ENCODE measurements at regions not wholly inside any gene's neighbourhood (a gene's known extent, or its start where the extent isn't known, plus 50 kb on each side); places are given as distances from the start of the nearest gene placed in this dataset.

DNA sequence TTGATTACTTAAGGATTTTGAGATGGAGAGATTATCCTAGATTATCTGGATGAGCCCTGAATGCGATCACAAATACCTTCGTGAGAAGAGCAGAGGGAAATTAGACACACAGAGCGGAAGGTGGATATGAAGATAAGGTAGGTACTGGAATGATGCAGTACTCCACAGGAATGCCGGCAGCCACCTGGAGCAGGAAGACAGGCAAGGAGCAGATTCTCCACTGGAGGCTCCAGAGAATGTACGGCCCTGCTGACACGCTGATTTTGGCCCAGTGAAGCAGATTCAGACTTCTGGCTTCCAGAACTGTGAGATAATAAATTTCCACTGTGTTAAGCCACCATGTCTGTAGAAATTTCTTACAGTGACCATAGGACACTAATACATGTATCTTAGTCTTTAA is 79.4 kb upstream of the PITX2 start:
- no peak for TF ChIP-seq ZFX (IDR thresholded peaks at IDR 0.05; ENCODE audit: borderline replicate concordance)
- TF ChIP-seq, protein P1, sequence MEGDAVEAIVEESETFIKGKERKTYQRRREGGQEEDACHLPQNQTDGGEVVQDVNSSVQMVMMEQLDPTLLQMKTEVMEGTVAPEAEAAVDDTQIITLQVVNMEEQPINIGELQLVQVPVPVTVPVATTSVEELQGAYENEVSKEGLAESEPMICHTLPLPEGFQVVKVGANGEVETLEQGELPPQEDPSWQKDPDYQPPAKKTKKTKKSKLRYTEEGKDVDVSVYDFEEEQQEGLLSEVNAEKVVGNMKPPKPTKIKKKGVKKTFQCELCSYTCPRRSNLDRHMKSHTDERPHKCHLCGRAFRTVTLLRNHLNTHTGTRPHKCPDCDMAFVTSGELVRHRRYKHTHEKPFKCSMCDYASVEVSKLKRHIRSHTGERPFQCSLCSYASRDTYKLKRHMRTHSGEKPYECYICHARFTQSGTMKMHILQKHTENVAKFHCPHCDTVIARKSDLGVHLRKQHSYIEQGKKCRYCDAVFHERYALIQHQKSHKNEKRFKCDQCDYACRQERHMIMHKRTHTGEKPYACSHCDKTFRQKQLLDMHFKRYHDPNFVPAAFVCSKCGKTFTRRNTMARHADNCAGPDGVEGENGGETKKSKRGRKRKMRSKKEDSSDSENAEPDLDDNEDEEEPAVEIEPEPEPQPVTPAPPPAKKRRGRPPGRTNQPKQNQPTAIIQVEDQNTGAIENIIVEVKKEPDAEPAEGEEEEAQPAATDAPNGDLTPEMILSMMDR (IDR thresholded peaks at IDR 0.05): no peak

DNA sequence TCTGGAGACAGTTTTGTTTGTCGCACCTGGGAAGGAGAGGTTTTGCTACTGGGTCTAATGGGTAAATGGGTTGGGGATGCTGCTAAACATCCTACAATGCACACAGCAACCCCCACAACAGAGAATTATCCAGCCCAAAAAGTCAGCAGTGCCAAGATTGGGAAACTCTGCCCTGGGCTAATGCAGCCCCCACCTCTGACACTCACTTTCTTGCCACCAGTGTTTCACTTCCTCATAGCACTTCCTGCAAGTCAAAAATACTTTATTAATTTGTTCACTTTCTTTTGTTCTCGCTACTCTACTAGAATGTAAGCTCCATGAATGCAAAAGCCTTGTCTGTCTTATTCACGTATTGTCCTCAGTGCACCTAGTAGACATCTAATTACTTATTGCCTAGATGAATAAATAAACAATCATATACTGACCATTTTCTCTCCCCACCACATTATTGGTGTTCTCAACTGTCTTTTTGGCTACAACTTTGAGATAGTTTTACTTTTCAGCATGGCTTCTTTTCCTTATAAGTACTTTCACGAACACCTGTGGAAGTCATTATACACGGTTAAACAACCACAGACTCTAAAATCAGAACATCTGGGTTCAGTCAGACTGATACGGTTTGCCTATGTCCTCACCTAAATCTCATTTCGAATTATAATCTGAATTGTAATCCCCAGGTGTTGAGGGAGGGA is 82.0 kb upstream of the PITX2 start:
- TF ChIP-seq ZFX (IDR thresholded peaks at IDR 0.05; ENCODE audit: borderline replicate concordance): no peak
- TF ChIP-seq, protein P1 (IDR thresholded peaks at IDR 0.05): no peak
- no peak overlapping the region for H3K27ac ChIP-seq

More for the DNA sequence above, 79.4 kb upstream of the PITX2 start:
- no peak overlapping the region for H3K27ac ChIP-seq

DNA sequence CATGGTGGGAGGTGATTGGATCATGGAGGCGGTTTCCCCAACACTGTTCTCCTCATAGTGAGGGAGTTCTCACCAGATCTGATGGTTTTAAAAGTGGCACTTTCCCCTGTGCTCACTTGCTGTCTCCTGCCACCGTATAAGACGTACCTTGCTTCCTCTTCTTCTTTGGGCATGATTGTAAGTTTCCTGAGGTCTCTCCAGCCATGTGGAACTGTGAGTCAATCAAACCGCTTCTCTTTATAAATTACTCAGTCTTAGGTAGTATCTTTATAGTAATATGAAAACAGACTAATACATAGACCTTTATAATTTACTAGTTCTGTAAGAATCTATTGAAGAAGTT is 82.5 kb upstream of the PITX2 start:
- H3K27ac ChIP-seq: no peak overlapping the region
- TF ChIP-seq ZFX (IDR thresholded peaks at IDR 0.05; ENCODE audit: borderline replicate concordance): no peak
- TF ChIP-seq, protein P1 (IDR thresholded peaks at IDR 0.05): no peak

DNA sequence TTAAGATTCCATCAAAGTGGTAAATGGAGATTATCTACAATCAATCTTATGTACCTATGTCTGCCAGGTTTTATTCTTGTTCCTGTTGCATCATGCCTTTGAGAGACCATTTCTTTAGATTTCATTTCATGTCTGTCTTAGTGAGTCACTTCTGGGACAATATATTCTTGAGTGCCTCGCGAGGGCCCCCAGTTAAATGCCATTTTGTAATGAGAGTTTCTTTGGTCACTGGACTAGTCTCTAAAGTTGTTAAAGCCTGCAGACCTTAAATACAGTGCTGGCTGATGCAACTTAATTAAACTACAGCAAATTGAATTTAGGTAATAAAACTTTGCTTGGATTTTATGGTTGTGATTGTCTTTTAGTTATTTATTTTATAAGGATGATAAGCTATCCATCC is 87.2 kb upstream of the PITX2 start:
- TF ChIP-seq, protein P1 (IDR thresholded peaks at IDR 0.05): no peak
- TF ChIP-seq ZFX (IDR thresholded peaks at IDR 0.05; ENCODE audit: borderline replicate concordance): no peak
- H3K27ac ChIP-seq: no peak overlapping the region

GRCh38 chr4:110712486-110712885 is 89.6 kb upstream of the PITX2 start:
- TF ChIP-seq, protein P1 (IDR thresholded peaks at IDR 0.05): no peak
- TF ChIP-seq ZFX (IDR thresholded peaks at IDR 0.05; ENCODE audit: borderline replicate concordance): no peak
- no peak overlapping the region for H3K27ac ChIP-seq

- H3K27ac ChIP-seq: no peak overlapping the region
- TF ChIP-seq ZFX (IDR thresholded peaks at IDR 0.05; ENCODE audit: borderline replicate concordance): no peak
- TF ChIP-seq, protein P1 (IDR thresholded peaks at IDR 0.05): no peak
Measured at GRCh38 chr4:110730318-110730717, 107.4 kb upstream of the PITX2 start.

DNA sequence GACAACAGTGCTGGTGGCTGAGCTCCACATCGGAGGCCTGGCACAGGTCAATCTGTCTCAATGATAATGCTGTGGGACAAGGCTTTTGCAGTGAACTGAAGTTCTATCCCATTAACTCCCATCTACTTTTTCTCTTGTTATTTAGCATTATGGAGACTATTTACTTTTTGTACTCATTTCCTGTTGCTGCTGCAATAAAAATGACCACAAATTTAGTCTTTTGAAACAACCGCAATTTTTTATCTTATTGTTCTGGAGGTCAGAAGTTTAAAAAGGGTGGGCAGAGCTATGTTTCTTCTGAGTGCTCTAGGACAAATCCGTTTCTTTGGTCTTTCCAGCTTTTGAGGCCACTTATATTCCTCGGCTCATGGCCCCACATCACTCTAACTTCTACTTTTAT is 111.0 kb upstream of the PITX2 start:
- TF ChIP-seq ZFX (IDR thresholded peaks at IDR 0.05; ENCODE audit: borderline replicate concordance): no peak
- TF ChIP-seq, protein P1 (IDR thresholded peaks at IDR 0.05): no peak
- no peak overlapping the region for H3K27ac ChIP-seq
